PC-3 (cell line): ENCODE measurements at regions not wholly inside any gene's neighbourhood (a gene's known extent, or its start where the extent isn't known, plus 50 kb on each side); places are given as distances from the start of the nearest gene placed in this dataset.

ENCODE experiments used
- ATAC-seq: fragments of 200-7000 bp; cut with Tn5 transposase; 2 replicates; pipeline ENCODE4 v1.9.1; 2020; ENCODE audit warnings: mild to moderate bottlenecking, moderate library complexity
- BruUV-seq: library from RNA; stranded (reverse); fragments of 400-500 nt; replicated peaks from 2 replicates; lab custom pipeline; 2021; lab: Mats Ljungman, UMichigan
- CTCF ChIA-PET: fragments of 300-600 bp; sonication (Branson Sonifier 250); formaldehyde crosslinking; loops from one replicate; lab custom pipeline; 2022; ENCODE audit warnings: antibody characterized with exemption; lab: Charles Lee
- POLR2A ChIA-PET: fragments of 300-600 bp; sonication (Branson Sonifier 250); formaldehyde crosslinking; loops from one replicate; lab custom pipeline; 2022; ENCODE audit warnings: antibody characterized with exemption; ENCODE audit not compliant: unreplicated experiment; lab: Charles Lee
- DNase-seq: peaks from one replicate; pipeline ENCODE4 v3.0.0-alpha.2; 2015
- H2AFZ ChIP-seq: fragments of 300-600 bp; sonication (generic); 2 replicates; pipeline ENCODE4 v1.6.0; 2016; ENCODE audit warnings: antibody characterized with exemption, low read length
- H3F3A ChIP-seq: fragments of 300-600 bp; sonication (generic); one replicate; pipeline ENCODE4 v1.6.0; 2017; ENCODE audit warnings: antibody characterized with exemption, low read length, control low read depth, mild to moderate bottlenecking; ENCODE audit not compliant: unreplicated experiment
- H3K27ac ChIP-seq: fragments of 300-600 bp; sonication (generic); 2 replicates; pipeline ENCODE4 v1.5.1; 2016; ENCODE audit warnings: mild to moderate bottlenecking, low read length
- H3K27me3 ChIP-seq: fragments of 300-600 bp; sonication (generic); 2 replicates; pipeline ENCODE4 v1.6.1; 2016; ENCODE audit warnings: low read length, mixed read lengths
- H3K36me3 ChIP-seq: fragments of 300-600 bp; sonication (generic); 2 replicates; pipeline ENCODE4 v1.6.1; 2016; ENCODE audit warnings: low read depth, mixed run types, low read length, mixed read lengths
- H3K4me1 ChIP-seq: fragments of 300-600 bp; sonication (generic); 2 replicates; pipeline ENCODE4 v1.5.1; 2016; ENCODE audit warnings: low read length; ENCODE audit not compliant: insufficient read depth
- H3K4me2 ChIP-seq: fragments of 300-600 bp; sonication (generic); 2 replicates; pipeline ENCODE4 v1.6.0; 2016; ENCODE audit warnings: low read length
- H3K4me3 ChIP-seq: fragments of 300-600 bp; sonication (generic); 2 replicates; pipeline ENCODE4 v1.5.1; 2016; ENCODE audit warnings: mild to moderate bottlenecking, low read length, mixed read lengths
- H3K79me2 ChIP-seq: fragments of 300-600 bp; sonication (generic); 2 replicates; pipeline ENCODE4 v1.6.1; 2017; ENCODE audit warnings: low read length, mixed read lengths
- H3K9ac ChIP-seq: fragments of 300-600 bp; sonication (generic); 2 replicates; pipeline ENCODE4 v1.6.0; 2016; ENCODE audit warnings: mild to moderate bottlenecking, low read length
- H3K9me2 ChIP-seq: fragments of 300-600 bp; sonication (generic); replicated peaks from 2 replicates; pipeline ENCODE4 v1.6.1; 2016; ENCODE audit warnings: mixed run types, low read length, mixed read lengths
- H3K9me3 ChIP-seq: fragments of 300-600 bp; sonication (generic); 2 replicates; pipeline ENCODE4 v1.6.1; 2016; ENCODE audit warnings: low read length, mixed read lengths
- H4K20me1 ChIP-seq: fragments of 300-600 bp; sonication (generic); 2 replicates; pipeline ENCODE4 v1.6.1; 2016; ENCODE audit warnings: low read length, mixed read lengths
- EZH2 ChIP-seq: fragments of 300-600 bp; sonication (generic); IDR thresholded peaks from one replicate; pipeline ENCODE4 v1.6.1; 2017; ENCODE audit warnings: antibody characterized with exemption, mild to moderate bottlenecking, low read length; ENCODE audit not compliant: unreplicated experiment
- EZH2phosphoT487 ChIP-seq: fragments of 300-600 bp; sonication (generic); IDR thresholded peaks from 2 replicates; pipeline ENCODE4 v1.6.1; 2018; ENCODE audit warnings: mild to moderate bottlenecking, antibody characterized with exemption, low read length, borderline replicate concordance
- intact Hi-C: fragments of 100-400 bp; cut with micrococcal nuclease; formaldehyde crosslinking; loops from 2 replicates; pipeline ENCODE4 v1.9.0; 2023
- TF ChIP-seq, protein P1 (sequence below): fragments of 300-600 bp; sonication (generic); conservative IDR thresholded peaks from 2 replicates; pipeline ENCODE4 v1.5.1; 2017; ENCODE audit warnings: antibody characterized with exemption, low read depth, mild to moderate bottlenecking, low read length

DNA sequence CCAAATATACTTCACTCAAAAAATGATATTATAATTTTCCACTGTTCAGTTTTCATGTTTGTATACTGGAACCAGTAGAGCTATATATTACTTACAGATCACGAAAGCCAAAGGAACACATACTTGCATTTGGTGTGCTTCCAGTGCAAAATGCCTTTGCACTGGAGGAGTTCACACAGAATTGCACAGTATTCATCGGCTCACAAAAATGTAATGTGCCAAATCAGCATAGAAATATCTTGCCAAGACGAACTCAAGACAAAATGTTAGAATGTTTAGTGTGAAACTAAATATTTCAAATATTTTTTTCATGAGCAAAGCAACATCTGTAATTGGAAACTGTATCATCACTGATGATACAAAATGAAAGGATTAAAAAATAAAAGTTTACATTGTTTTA is 646.2 kb upstream of the SEMA3D start:
- Histone ChIP-seq H3K79me2 (no peaks in the 10 kb centered on the region), H3K9me3 (no peaks in the 10 kb centered on the region), H3K4me3 (no peak overlapping the region), H3K9ac (no peak overlapping the region), H3K9me2 (no peaks in the 10 kb centered on the region), H2AFZ (no peak overlapping the region), H3F3A (no peaks in the 10 kb centered on the region), H3K27ac (no peak overlapping the region), H3K36me3 (no peaks in the 10 kb centered on the region), H3K27me3 (no peaks in the 10 kb centered on the region), H3K4me2 (no peak overlapping the region), H4K20me1 (no peaks in the 10 kb centered on the region), H3K4me1 (no peaks in the 10 kb centered on the region)
- no TSS peak for BruUV-seq
- ATAC-seq (no peak), DNase-seq (no peak)
- no peak for TF ChIP-seq EZH2phosphoT487
- TF ChIP-seq EZH2, result no peak
- TF ChIP-seq, protein P1, sequence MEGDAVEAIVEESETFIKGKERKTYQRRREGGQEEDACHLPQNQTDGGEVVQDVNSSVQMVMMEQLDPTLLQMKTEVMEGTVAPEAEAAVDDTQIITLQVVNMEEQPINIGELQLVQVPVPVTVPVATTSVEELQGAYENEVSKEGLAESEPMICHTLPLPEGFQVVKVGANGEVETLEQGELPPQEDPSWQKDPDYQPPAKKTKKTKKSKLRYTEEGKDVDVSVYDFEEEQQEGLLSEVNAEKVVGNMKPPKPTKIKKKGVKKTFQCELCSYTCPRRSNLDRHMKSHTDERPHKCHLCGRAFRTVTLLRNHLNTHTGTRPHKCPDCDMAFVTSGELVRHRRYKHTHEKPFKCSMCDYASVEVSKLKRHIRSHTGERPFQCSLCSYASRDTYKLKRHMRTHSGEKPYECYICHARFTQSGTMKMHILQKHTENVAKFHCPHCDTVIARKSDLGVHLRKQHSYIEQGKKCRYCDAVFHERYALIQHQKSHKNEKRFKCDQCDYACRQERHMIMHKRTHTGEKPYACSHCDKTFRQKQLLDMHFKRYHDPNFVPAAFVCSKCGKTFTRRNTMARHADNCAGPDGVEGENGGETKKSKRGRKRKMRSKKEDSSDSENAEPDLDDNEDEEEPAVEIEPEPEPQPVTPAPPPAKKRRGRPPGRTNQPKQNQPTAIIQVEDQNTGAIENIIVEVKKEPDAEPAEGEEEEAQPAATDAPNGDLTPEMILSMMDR, result no peak
- CTCF ChIA-PET, result no interaction called here
- intact Hi-C loops, result no loop called here
- POLR2A ChIA-PET, result no interaction called here

DNA sequence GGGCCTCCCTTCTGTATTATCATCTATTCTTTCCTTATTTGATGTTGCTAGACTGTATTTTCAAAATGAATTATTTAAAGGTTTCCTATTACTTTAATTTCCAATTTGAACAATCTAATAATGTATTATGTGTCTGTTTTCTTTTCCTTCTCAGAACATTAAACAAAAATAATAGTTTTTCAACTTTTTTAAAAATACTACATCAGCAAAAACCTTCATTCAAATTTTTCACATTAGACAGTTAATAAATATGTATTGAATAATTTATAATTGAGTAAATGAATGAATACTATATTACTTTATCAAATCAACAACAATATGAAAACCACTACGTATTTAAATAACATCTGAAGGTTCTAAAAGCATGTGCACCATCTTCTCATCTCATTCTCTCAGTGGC is 644.1 kb upstream of the SEMA3D start:
- Histone ChIP-seq H3K9ac (no peak overlapping the region), H3K27me3 (no peaks in the 10 kb centered on the region), H3K4me2 (no peak overlapping the region), H3K4me1 (no peaks in the 10 kb centered on the region), H2AFZ (no peak overlapping the region), H3K9me2 (no peaks in the 10 kb centered on the region), H3K36me3 (no peaks in the 10 kb centered on the region), H4K20me1 (no peaks in the 10 kb centered on the region), H3K4me3 (no peak overlapping the region), H3K79me2 (no peaks in the 10 kb centered on the region), H3K9me3 (no peaks in the 10 kb centered on the region), H3K27ac (no peak overlapping the region), H3F3A (no peaks in the 10 kb centered on the region)
- TF ChIP-seq EZH2 (no peak), EZH2phosphoT487 (no peak)
- TF ChIP-seq, protein P1, result no peak
- POLR2A ChIA-PET, result no interaction called here
- DNase-seq, result no peak
- CTCF ChIA-PET, result no interaction called here
- intact Hi-C loops, result loop anchor here (1.0 kb wide), 1 partner anchor 277 kb away; no protein-coding TSS in a partner anchor
- no peak for ATAC-seq
- no TSS peak for BruUV-seq

DNA sequence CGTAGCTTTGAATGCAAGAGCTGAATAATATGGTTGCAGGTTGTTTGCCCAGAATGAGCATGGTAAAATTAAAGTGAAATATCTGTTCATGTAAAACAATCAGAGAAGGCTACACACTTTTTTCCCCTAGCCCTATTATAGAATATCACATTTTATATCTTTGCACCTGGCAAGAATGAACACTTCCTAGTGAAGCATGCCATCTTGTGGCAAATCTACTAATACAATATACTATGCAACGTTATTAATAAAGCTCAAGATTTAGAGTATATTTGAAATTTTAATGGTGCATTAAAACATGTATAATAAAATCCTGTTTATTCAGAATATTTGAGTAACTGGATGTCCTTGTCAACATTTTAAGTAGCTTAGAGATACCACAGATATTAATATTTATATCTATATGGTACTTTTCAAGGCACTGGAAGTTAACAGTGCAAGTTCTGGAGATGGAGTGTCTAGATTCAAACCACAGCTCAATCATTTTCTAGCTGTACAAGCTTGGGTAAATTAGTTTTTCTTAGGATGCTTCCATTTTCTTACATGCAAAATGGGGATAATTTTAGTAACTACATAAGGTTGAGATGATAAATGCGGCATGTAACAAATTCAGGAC is 643.1 kb upstream of the SEMA3D start:
- ATAC-seq (peak; percentile 77), DNase-seq (peak; percentile 58)
- POLR2A ChIA-PET, result no interaction called here
- H3K79me2 ChIP-seq, result no peaks in the 10 kb centered on the region
- H3K4me2 ChIP-seq, result no peak overlapping the region
- H4K20me1 ChIP-seq, result no peaks in the 10 kb centered on the region
- H3F3A ChIP-seq, result no peaks in the 10 kb centered on the region
- H3K27me3 ChIP-seq, result no peaks in the 10 kb centered on the region
- BruUV-seq, result no TSS peak
- H3K9me3 ChIP-seq, result no peaks in the 10 kb centered on the region
- H2AFZ ChIP-seq, result no peak overlapping the region
- H3K27ac ChIP-seq, result no peak overlapping the region
- H3K36me3 ChIP-seq, result no peaks in the 10 kb centered on the region
- intact Hi-C loops, result loop anchor here (1.0 to 5.0 kb wide), 6 partner anchors 77 to 799 kb away; no protein-coding TSS in a partner anchor
- no peak overlapping the region for H3K9ac ChIP-seq
- H3K4me3 ChIP-seq, result no peak overlapping the region
- H3K9me2 ChIP-seq, result no peaks in the 10 kb centered on the region
- H3K4me1 ChIP-seq, result no peaks in the 10 kb centered on the region
- TF ChIP-seq EZH2phosphoT487, result no peak
- no peak for TF ChIP-seq EZH2
- TF ChIP-seq, protein P1, result peak; percentile 72
- CTCF ChIA-PET, result interaction anchor here (0.5 to 1.6 kb wide), 8 partner anchors 9 to 799 kb away, joined by 3 to 12 read pairs (median 4); partner anchors contain the start of gene SEMA3D
